ENCODE measurements at regions not wholly inside any gene's neighbourhood (a gene's known extent, or its start where the extent isn't known, plus 50 kb on each side); places are given as distances from the start of the nearest gene placed in this dataset.

- no peaks in the 10 kb centered on the region for H3K9me2 ChIP-seq (replicated peaks; ENCODE audit: control insufficient read depth, low read length)
- H3K4me2 ChIP-seq (ENCODE audit: low read length), result no peak overlapping the region
- no peaks in the 10 kb centered on the region for H3K4me1 ChIP-seq (ENCODE audit: control insufficient read depth, low read length)
- no peaks in the 10 kb centered on the region for H4K20me1 ChIP-seq (ENCODE audit: control insufficient read depth, insufficient read depth, low read depth, low read length)
- no peak overlapping the region for H3K27ac ChIP-seq (ENCODE audit: low read depth, low read length)
- H3F3A ChIP-seq (ENCODE audit: control insufficient read depth, insufficient read depth), result no peaks in the 10 kb centered on the region
- no peak overlapping the region for H3K4me3 ChIP-seq (ENCODE audit: low read length)
- H3K9me3 ChIP-seq (ENCODE audit: control insufficient read depth, insufficient read depth, low read length), result no peaks in the 10 kb centered on the region
- no peaks in the 10 kb centered on the region for H3K27me3 ChIP-seq (ENCODE audit: control insufficient read depth, low read length)
- no peak for TF ChIP-seq EZH2phosphoT487 (IDR thresholded peaks at IDR 0.05; ENCODE audit: borderline replicate concordance, low read length)
- TF ChIP-seq, protein P1, sequence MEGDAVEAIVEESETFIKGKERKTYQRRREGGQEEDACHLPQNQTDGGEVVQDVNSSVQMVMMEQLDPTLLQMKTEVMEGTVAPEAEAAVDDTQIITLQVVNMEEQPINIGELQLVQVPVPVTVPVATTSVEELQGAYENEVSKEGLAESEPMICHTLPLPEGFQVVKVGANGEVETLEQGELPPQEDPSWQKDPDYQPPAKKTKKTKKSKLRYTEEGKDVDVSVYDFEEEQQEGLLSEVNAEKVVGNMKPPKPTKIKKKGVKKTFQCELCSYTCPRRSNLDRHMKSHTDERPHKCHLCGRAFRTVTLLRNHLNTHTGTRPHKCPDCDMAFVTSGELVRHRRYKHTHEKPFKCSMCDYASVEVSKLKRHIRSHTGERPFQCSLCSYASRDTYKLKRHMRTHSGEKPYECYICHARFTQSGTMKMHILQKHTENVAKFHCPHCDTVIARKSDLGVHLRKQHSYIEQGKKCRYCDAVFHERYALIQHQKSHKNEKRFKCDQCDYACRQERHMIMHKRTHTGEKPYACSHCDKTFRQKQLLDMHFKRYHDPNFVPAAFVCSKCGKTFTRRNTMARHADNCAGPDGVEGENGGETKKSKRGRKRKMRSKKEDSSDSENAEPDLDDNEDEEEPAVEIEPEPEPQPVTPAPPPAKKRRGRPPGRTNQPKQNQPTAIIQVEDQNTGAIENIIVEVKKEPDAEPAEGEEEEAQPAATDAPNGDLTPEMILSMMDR (IDR thresholded peaks at IDR 0.05; ENCODE audit: low read depth, low read length, poor library complexity, severe bottlenecking), result no peak
- no peaks in the 10 kb centered on the region for H3K36me3 ChIP-seq (ENCODE audit: control insufficient read depth, low read length)
- no peaks in the 10 kb centered on the region for H3K79me2 ChIP-seq (ENCODE audit: control insufficient read depth, low read length)
These were observed 683.3 kb downstream of the QKI start for GRCh38 chr6:164097551-164098398.

DNA sequence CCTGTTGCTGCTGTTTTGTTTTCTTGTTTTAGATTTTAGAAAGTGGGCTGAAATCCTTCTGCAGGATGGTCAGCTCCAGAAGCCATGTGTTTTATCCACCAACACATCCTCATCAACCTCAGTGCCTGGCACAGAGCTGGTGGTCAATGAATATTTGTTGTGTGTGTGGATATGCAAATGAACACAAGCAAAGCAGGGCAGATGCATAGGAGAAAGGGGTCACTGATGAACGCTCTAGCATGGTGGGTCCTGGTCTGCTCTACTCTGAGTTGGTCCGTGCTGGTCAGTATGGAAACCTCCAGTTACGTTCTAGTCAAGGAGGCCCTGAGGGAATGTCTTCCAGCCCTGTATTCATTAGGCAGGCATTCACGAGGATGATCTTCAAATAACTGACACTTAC lies 682.5 kb downstream of the QKI start:
- no peak overlapping the region for H3K27ac ChIP-seq (ENCODE audit: low read depth, low read length)
- no peaks in the 10 kb centered on the region for H4K20me1 ChIP-seq (ENCODE audit: control insufficient read depth, insufficient read depth, low read depth, low read length)
- TF ChIP-seq, protein P1 (IDR thresholded peaks at IDR 0.05; ENCODE audit: low read depth, low read length, poor library complexity, severe bottlenecking), result no peak
- TF ChIP-seq EZH2phosphoT487 (IDR thresholded peaks at IDR 0.05; ENCODE audit: borderline replicate concordance, low read length), result no peak
- no peaks in the 10 kb centered on the region for H3K36me3 ChIP-seq (ENCODE audit: control insufficient read depth, low read length)
- no peak overlapping the region for H3K4me3 ChIP-seq (ENCODE audit: low read length)
- H3K4me2 ChIP-seq (ENCODE audit: low read length), result no peak overlapping the region
- H3K4me1 ChIP-seq (ENCODE audit: control insufficient read depth, low read length), result no peaks in the 10 kb centered on the region
- H3K27me3 ChIP-seq (ENCODE audit: control insufficient read depth, low read length), result no peaks in the 10 kb centered on the region
- H3F3A ChIP-seq (ENCODE audit: control insufficient read depth, insufficient read depth), result no peaks in the 10 kb centered on the region
- no peaks in the 10 kb centered on the region for H3K79me2 ChIP-seq (ENCODE audit: control insufficient read depth, low read length)
- no peaks in the 10 kb centered on the region for H3K9me2 ChIP-seq (replicated peaks; ENCODE audit: control insufficient read depth, low read length)
- no peaks in the 10 kb centered on the region for H3K9me3 ChIP-seq (ENCODE audit: control insufficient read depth, insufficient read depth, low read length)

GRCh38 chr6:164095056-164095455 lies 680.5 kb downstream of the QKI start:
- TF ChIP-seq, protein P1 (IDR thresholded peaks at IDR 0.05; ENCODE audit: low read depth, low read length, poor library complexity, severe bottlenecking), result no peak
- no peak for TF ChIP-seq EZH2phosphoT487 (IDR thresholded peaks at IDR 0.05; ENCODE audit: borderline replicate concordance, low read length)
- Histone ChIP-seq H3K4me3 (ENCODE audit: low read length) (no peak overlapping the region), H3K27ac (ENCODE audit: low read depth, low read length) (no peak overlapping the region), H3K9me2 (replicated peaks; ENCODE audit: control insufficient read depth, low read length) (no peaks in the 10 kb centered on the region), H3K79me2 (ENCODE audit: control insufficient read depth, low read length) (no peaks in the 10 kb centered on the region), H3K4me1 (ENCODE audit: control insufficient read depth, low read length) (no peaks in the 10 kb centered on the region), H3K9me3 (ENCODE audit: control insufficient read depth, insufficient read depth, low read length) (no peaks in the 10 kb centered on the region), H3K4me2 (ENCODE audit: low read length) (no peak overlapping the region), H3K36me3 (ENCODE audit: control insufficient read depth, low read length) (no peaks in the 10 kb centered on the region), H4K20me1 (ENCODE audit: control insufficient read depth, insufficient read depth, low read depth, low read length) (no peaks in the 10 kb centered on the region), H3F3A (ENCODE audit: control insufficient read depth, insufficient read depth) (no peaks in the 10 kb centered on the region), H3K27me3 (ENCODE audit: control insufficient read depth, low read length) (no peaks in the 10 kb centered on the region)
